HG03457 (cell line): ENCODE measurements at regions not wholly inside any gene's neighbourhood (a gene's known extent, or its start where the extent isn't known, plus 50 kb on each side); places are given as distances from the start of the nearest gene placed in this dataset.

Experiments used
- ATAC-seq: cut with Tn5 transposase; IDR thresholded peaks from one replicate; pipeline ENCODE4 v1.9.1; 2021; ENCODE audit warnings: moderate number of reproducible peaks; ENCODE audit not compliant: unreplicated experiment

DNA sequence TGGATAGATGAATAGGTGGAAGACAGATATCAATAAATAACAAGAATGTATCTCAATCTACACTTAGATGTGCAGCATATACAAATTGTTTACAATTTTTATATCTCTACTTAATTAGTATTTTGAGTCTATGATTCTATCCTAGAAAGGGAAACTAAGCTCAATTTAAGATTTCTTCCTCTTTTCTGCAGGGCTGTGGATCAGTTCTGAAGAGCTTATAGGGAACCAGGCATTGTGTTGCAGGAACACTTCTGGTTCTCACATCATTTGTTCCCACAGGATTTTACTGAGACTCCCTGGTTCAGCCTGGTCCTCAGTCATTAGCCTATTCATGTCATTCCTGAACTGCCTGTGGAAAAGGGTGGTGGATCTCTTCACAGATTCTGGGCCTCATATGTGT is 105.8 kb downstream of the TNFSF18 start:
- no peak for ATAC-seq

DNA sequence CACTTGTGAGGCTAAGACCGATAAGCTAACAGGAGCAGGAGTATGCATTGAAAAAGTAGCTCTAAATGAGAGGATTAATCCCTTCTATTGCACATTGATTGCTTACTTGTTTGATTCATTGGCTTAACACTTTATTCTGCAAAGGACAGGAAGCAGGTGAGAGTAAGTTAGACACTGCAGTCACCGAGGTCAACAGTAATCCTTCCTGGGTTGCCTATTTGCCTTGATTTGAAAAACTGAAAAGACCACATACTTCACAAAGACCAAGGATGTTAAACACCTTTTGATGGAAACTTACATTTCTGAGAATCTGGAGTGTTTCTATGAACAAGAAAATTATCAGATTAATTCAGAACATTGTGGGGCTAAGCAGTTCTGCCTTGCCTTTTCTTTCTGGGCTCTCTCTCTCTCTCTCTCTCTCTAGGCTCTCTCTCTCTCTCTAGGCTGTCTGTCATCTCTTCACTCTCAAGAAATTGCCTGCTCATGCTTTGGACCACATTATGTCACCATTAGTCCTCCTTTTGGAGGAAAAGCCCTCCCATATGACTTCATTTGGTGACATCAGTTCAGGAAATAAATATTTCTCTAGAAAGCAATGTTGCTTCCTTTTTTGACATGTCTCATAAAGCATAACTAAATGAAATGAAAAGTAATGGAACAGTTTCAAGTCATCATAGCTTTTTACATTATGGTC is 103.8 kb downstream of the TNFSF18 start:
- ATAC-seq = no peak

GRCh38 chr1:172948457-172948856 is 102.3 kb downstream of the TNFSF18 start:
- no peak for ATAC-seq

DNA sequence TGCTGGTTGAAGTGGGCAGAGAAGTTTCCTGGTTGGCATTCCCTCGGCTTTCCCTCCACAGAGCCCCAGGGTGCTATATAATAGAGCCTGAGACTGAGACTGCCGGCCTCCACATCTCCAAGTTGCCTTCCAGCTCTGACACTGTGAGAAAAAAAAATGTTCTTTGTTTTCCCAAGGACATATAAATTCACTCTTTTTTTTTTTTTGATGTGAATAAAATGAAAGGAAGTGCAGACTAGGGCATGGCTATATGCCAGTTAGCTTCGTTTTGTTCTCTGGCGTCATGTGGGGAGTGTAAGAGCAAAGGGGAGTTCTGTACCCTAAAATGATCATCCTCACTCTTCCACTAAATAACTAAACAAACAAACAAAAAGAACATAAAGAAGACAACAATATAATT is 101.6 kb downstream of the TNFSF18 start:
- ATAC-seq = no peak

GRCh38 chr1:172950528-172950927 is 100.2 kb downstream of the TNFSF18 start:
- no peak for ATAC-seq

GRCh38 chr1:172951730-172952365 is 98.9 kb downstream of the TNFSF18 start:
- ATAC-seq = no peak

DNA sequence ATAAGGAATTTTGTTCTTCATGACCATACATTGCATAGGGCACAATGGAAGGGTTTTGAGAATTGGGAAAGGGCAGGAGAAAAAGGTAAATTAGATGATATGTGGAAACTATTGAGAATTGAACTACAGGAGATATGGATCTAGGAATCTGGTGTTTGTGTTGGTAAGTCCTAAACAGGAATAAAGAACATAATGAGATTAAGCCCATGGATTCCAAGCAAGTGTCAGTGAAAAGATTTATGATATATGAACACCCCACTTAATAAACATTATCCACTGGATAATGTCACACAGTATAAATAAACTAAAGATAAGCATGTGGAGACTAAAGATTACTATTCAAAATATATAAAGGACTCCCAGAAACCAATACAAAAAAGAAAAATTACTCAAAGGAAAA is 98.2 kb downstream of the TNFSF18 start:
- ATAC-seq = no peak

GRCh38 chr1:172954476-172955150 is 96.1 kb downstream of the TNFSF18 start:
- ATAC-seq = no peak

GRCh38 chr1:172955161-172955815 is 95.5 kb downstream of the TNFSF18 start:
- ATAC-seq = no peak

- ATAC-seq = no peak
Measured at GRCh38 chr1:172956871-172957270, 93.9 kb downstream of the TNFSF18 start.

DNA sequence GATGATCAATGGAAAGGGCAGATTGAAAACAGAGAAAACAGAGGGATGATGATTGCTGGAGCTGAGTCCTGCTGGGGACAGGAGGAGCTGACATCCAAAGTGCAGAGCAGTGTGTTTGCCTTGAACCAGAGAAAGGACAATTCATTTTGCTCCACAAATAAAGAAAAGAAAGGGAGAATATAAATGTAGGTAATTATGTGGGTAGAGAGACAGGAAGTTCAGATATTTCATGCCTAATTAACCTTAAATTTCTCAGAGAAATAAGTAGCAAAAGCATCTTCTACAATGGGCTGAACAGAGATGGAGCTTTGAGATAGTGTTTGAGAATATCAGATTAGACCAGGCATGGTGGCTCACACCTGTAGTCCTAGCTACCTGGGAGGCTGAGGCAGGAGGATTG is 93.2 kb downstream of the TNFSF18 start:
- ATAC-seq = no peak

DNA sequence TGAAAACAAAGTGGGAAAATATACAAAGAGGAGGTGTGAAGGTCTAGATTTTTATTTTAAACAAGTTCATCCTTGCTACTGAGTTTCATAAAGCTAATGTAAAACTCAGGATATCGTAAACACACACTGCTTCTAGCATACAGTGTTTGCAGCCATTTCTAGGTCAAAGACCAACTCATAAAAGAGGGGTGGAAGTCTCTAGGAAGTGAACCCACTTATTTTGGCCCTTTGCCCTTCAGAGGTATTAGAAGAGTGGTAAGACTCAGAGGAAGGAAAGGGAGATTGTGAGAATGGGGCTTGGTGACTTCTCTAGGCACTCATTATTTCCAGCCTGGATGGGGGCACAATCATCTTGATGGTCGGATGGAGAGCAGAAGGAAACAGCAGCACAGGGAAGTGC is 91.2 kb downstream of the TNFSF18 start:
- ATAC-seq = no peak

- no peak for ATAC-seq
Measured at GRCh38 chr1:172960019-172960418, 90.7 kb downstream of the TNFSF18 start.

DNA sequence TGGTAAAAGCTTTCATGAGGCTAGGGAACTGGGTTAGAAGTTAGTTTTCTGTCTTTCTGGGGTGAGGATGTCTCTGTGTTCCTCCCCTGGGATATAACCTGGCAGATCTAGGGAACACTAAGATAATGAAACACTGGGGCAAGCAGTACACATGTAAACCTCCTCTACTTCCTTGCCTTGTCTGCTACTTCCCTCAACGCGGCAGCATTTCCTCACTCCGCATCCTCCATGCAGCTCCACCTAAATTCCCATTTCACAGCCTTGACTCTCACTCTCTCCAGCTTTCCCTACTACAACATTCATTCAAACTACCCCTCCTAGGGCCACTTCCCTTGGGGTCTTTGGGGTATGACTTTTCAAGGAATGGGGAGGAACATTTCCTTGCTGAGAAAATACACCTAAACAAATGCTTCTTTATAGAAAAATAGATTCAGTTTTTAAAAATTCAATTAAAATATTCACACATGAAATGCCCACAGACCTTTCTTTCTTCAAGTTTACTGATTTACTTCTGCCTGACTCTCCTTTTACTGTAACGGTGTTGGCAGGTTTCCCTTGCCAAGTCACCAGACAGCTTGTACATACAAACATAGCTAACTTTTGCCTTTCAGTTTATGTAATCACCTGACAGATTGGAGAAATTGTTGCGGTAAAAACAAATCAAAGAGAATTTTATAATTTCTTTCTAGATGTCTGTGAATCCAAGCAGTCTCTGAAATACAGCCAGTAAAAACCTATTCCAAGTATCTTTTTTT is 90.1 kb downstream of the TNFSF18 start:
- no peak for ATAC-seq

DNA sequence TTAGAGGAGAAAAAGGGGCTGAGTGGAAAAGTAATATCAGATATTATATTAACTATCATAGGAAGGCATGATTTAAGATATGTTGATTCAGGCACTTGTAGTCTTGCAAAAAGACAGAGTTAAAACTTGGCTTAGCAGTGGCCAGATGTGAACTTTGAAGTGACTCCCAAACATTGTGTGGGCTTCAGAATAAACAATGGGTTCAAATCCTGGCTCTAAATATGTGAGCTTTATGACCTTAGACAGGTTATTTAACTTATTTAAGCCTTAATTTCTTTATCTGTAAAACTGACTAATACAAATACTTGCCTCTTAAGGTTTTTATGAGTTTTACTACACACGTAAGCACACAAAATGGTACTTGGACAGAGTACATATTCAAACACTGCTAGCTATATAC is 85.9 kb downstream of the TNFSF18 start:
- no peak for ATAC-seq

DNA sequence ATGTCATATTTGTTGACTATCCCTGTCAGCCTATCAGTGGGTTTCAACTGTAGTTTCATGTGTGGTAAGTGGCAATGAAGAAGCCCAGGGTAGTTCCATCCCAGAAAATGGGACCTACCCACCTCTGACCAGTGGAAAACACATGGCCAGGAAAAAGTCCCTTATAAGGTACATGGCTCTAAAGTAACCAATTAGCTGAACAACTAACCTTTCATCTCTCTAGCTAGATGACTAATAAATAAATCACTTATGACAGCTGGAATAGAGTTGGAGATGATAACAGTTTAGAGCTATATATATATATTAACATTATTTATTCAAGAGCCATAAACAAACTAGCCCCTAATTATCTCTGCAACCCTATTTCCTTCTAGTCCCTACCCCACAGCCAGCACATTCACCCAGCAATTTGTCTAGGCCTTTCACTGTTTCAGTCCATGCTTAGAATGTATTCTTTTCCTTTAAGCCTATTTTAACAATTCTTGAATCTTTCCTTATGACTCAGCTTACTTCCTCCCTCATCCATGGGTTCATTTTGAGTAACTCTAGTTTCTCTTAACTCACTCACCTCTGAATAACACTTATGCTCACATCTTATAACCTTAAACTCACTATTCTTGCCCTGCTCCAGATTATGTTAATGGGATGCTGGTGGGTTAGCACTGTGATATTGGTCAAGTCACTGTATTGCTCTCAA is 83.7 kb downstream of the TNFSF18 start:
- no peak for ATAC-seq

- no peak for ATAC-seq
Measured at GRCh38 chr1:172967936-172968335, 82.8 kb downstream of the TNFSF18 start.

GRCh38 chr1:172969611-172970010 is 81.1 kb downstream of the TNFSF18 start:
- ATAC-seq = no peak

DNA sequence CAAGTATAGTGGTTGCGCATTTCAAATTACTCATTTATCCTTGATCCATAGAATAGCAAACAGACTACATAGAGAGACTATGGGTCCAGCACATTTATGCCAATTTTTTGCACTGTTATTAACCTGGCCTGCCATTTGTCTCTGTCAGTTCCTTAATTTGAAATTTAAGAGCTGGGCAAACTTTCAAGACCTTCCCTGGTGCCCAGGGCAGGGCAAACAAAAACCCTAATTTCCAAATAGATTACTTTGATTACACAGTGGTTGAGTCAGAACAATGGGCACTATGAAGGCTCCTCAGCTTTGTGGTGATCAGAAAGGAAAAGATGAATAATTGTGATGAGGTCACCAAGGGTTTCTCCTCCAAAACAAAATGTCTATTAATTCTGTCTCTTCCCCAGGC is 80.6 kb downstream of the TNFSF18 start:
- ATAC-seq = no peak

GRCh38 chr1:172971241-172971640 is 79.5 kb downstream of the TNFSF18 start:
- no peak for ATAC-seq
